ENCODE measurements at regions not wholly inside any gene's neighbourhood (a gene's known extent, or its start where the extent isn't known, plus 50 kb on each side); places are given as distances from the start of the nearest gene placed in this dataset.

DNA sequence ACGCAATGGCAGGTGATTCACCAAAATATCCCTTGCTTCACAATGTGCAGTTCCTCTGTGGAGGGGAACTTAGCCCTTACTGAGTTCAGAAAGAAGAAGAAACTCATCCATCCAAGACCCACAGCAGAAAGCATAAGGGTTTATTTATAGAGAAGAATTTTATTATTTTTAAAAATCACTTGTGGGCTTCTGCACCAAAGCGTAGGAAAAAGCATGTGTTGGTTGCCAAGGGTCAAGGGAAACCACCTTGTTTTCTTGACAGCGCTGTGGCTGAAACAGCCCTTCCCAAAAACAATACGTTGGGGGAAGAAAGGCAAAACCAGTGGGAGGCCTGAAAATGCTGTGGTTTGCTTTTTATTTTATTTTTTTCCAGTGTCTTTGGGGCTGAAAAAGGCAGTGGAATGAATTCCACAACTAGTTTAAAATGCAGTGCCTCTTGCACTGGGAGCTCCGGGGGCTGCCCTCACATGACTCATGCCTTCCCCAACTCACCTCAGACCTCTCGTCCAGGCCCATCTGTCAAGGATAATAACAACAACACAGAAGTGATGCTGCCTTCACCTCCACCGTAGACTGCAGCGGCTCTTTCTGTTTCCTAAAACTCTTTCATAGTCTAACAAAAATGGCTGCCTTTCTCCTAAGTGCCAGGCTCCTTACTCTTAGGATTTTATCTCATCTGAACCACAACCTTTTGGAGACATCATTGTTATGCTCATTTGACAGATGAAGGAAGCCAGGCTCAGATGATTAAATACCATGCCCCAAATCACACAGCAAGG is 224.2 kb upstream of the JUN start:
- DNase-seq: no peak

DNA sequence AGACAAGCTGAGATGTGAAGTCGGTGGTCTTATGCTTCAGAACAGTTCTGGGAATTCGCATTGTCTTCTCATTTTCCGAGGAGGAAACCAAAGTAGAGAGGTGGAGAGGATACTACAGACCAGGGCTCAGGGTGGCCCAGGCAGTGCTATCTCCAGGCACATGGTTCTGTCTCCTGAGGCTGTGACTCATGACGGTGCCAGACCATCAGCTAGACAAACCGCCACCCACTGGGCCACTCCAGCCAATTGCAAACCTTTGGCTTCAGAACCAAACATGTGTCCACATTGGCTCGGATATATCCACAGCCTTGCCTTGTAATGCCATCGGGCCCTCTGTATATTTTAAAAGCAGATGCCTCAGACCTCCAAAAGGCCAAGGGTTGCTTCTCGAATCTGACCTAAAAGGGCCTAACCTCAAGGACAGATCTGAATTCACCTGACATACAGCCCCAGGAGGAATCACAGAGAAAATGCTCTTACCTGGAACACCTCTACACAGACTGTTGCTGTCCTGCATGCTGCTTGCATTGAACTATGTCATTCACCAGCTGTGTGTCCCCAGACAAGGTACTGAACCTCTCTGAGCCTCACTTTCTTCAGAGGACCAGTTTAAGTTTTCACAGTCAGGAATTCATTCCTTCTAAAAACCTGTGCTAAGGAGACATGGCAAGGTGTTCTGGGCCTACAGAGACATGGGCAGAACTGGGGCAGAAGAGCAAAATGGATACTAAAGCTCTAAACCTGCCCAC is 224.9 kb upstream of the JUN start:
- DNase-seq: no peak

DNA sequence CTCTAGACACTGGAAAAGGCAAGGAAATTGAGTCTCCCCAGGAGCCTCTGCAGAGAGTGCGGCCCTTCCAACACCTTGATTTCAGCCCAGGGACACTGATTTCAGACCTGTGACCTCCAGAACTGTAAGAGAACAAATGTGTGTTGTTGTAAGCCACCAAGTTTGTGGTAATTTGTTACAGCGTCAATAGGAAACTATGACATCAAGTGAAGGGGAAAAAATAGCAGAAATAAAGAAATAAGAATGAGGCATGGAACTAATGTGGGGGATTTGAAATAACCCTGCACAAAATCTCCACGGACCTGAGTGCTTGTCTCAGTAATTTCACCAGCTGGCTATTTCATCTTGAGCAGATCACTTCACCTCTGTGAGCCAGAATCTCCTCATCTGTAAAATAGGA is 227.8 kb upstream of the JUN start:
- no peak for DNase-seq

DNA sequence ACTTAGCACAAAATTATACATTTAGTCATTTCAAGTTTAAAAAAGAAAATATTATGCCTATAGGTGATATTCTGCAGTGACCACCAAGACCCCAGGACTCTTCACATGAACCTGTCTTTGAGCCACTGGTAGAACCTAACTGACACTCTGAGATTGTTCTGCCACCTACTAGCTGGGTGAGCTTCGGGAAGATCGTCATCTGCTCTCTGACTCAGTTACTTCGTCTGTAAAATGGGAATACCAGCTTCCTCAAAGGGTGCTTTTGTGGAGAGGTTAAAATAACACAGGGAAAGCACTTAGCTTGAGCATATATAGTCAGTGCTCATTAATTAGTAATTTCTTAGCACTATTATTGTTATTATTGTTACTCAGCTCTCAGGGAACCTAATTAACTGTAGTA is 228.5 kb upstream of the JUN start:
- no peak for DNase-seq

DNA sequence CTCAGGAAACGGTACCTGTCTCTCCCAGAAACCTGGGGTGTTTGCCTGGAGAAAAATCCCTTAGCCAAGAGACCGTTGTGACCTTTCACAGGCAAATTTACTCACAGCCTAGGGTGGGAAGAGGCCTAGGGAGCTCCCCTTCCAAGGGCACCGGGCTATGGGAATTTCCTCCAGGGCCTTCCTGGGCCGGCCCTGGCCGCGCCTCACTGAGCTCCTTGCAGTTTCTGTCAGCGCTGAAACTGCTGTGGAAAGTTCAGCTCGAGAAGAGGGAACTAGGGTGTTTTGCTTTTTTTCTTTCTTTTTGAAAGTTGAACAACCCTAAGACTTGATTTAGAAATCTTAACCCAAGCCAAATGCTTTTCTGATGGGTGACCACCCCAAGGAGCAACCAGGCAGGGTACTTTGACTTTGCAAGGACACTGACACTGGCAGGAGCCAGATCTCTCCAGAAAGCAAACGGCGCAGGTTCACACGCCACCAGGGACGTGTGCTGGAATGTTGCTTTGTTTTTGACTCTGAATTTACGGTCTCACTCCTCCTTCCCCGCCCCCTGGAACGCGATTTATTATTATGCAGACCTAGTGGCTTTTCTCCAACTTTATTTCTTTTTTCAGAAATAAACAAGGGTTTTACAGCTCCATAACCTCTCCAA is 229.6 kb upstream of the JUN start:
- no peak for DNase-seq

DNA sequence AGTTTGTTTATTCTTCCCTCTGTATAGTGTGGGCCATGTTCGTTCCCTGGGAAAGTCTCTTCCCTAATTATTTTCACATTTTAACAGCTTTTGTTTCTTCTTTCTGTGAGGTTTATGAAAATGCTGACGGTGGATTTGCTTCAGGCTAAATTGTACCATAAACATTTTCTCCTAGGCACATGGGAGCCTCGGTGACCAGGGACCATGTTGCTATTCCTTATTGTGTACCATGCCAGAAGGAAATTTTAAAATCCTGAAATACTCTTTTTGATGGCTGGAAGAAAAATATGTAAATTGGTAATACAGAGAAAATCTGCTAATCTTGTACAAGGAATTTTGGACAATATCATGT is 230.1 kb upstream of the JUN start:
- DNase-seq: no peak

DNA sequence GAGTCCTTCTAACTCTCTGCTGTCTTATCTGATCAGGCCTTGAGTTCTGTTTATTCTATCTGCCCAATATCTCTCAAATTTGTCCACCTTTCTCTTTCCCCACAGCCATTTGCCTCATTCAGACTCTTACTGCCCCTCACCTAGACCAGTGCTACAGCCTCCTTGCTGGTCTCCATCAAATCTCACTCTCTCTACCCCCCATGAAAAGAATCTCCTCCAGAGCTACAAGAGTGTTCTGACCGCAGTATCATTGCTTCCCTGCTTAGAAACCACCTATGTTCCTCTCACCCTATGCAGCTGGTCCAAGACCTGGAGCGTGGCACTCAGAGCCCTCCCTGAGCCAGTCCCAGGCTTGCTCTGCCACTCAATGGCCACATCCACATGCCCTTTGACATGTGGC is 231.0 kb upstream of the JUN start:
- no peak for DNase-seq

DNA sequence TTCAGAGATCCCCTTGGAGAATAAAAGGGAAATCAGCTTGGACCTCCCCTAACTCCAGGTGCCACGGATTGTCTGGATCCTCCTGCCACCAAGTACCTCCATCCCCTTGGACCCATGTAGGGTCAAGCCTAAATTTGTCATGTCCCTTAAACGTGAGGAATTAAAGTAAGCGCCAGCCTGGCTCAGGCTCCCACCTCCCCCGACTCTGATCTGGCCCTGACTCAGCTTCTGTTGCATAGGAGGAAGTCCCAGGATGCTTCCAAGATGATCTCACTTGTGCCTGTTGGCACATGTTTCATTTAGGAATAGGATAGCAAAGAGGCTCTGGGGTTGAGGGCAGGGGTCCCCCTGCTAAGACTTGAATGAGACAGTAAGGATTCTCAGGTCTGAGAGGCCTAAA is 231.9 kb upstream of the JUN start:
- peak; percentile 20 for DNase-seq

DNA sequence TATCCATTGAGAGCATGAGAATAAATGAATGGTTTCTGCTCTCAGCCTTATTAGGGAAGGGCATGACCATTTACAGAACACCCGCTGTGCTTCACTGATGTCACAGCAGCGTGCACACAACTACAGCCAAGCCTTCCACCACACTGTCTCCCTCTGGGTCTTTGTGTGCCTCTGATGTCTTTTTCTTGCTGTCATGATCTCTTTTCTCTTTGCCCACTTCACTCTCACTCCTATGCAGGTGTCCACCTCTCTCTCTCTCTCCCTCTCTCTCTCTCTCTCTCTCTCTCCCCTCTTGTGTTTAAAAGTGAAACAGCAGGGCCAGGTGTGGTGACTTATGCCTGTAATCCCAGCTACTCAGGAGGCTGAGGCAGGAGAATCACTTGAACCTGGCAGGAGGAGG is 232.5 kb upstream of the JUN start:
- DNase-seq: no peak

DNA sequence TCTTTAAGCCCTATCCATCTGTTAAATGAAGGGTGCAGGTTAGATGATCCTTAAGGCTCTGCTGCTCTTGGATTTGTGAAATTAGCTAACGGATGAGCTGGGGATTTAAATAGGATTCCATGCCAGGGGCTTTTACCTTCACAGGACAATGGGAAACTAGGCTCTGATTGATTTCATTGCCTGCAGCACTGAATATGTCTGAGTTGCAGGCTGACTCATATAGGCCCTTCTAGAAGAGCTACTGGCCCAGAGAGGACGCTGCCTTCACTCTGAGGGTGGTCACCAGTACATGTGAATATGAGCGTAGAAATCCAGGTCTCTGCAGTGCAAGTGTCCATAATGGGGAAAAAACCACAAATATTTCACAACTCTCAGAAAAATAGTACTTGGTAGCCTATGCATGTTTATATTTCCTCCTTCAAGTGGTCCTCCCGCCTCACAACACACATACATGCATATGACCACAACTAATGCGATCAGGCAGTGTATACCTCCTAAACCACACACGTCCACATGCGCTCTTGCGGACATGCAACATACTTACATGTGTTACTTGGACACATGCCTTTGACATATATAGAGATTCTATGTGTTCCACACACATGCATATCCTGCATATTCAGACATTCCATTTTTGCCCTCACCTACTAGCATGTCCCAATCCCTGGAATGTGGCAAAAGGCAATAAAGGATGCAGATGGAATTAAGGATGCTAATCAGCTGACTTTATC is 233.8 kb upstream of the JUN start:
- no peak for DNase-seq

DNA sequence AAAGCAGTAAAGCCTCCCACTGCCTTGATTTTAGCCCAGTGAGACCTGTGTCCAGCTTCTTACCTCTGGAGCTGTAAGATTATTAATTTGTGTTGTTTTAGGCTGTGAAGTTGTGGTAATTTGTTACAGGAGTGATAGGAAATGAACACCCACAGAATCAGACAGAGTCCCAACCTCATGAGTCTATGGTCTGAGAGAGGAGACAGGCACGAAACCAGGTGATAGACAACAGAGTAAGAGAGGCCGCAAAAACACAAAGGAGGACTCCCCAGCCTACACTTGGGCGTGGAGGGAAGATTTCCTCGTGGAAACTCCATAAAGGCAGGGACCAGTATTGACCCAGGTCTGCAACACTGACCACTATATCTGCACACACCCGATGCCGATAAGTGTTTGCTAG is 234.6 kb upstream of the JUN start:
- DNase-seq: no peak

DNA sequence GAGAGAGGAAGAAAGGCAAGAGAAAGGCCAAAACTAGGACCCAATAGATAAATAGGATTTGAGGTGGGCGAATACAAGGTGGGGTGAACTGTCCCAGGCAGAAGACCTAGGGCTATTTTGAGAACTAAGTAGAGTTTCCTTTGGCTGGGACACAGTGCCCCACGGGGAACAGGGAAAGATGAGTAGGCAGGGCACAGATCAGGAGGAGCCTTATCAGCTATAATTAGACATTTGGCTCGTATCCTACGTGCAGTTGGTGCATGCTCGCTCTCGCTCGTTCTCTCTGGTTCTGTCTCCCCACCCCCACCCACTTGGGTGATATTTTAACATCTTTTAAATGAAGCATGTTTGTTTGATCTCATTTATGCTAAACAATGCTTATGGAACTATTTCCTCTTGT is 235.0 kb upstream of the JUN start:
- DNase-seq: no peak

DNA sequence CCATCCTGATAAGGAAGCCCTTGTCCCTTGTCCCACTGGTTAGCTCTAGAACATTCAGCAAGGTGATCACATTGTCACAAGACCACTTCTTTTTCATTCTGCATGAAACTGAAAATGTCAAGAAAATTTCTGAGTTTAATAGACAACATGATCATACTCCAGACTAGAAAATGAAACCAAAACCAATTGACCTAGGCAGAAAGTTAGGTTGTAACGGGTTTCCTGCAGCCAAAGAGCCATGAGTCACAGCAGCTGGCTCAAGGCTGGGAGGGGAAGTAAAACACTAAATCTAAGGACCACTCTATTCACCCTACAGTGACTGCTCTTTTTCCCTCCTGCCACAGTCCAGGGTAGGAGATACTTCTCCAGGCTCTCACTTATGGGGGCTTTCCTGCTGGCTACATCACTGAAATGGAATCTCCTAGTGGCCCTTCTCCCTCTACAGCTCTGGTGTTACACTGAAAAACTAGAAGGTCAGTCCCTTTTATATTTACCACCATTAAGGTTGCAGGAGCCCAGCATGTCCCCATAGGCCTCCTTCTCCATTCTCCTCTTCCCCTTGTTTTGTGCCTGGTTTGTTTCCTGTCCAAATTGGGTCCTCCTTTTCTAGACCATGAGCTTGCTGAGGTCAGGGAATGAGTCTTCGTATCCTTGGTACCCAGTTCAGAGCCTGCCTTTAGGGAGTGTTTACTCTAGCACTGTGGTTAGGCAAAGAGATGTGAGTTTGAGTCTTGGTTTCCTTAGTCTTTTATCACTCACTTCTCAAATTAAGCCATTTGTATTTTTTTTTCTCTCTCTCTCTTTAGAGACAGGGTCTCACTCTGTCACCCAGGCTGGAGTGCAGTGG is 236.5 kb upstream of the JUN start:
- no peak for DNase-seq

DNA sequence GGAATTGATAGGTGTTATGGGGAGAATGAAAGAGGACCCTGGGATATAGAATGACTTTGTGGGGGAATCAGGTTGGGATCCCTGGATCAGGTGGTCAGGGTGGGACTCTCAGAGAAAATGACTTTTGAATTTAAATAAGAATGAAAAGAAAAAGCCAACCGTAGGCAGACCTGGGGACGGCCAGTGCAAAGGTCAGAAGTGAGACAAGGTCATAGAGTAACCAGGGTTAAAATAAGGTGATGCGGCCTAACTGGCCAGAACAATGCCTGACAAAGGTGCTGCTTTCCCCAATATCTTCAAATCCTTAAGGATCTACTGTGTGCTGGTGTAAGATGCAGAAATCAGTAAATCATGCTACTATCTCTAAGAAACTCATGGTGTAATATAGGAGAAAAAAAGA is 238.4 kb upstream of the JUN start:
- DNase-seq: no peak

DNA sequence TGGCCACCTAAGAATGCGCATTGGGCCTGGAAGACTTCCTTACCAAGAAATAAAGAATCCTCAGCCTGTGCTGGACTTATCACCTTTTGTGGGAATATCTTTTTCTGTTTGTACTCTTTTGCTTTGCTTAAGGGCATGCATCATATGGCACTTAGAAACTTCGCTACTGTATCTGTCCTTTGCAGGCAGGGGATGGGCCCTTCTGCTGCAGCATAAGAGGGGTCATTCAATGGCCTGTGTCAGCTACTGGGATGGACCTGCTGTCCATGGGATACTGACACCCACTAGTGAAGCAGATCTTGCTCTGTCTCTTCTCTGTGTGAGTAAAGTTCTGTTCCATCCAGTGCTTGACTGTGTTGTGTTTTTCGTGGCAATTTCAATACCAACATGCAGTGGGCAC is 239.0 kb upstream of the JUN start:
- DNase-seq: no peak

DNA sequence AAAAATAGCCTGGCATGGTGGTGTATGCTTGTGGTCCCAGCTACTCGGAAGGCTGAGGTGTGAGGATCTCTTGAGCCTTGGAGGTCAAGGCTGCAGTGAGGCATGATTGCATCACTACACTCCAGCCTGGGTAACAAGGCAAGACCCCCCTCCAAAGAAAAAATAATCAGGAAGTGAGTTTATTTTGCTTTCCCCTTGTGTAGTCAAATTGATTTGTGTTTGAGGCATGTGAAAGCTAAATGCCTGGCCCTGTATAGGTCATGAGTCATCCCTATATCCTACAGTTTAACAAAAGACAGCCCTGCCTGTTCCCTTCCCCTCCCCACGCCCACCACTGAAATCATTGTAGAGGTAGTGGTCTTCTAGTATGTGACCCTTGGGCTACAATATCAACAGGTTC is 241.4 kb upstream of the JUN start:
- no peak for DNase-seq

DNA sequence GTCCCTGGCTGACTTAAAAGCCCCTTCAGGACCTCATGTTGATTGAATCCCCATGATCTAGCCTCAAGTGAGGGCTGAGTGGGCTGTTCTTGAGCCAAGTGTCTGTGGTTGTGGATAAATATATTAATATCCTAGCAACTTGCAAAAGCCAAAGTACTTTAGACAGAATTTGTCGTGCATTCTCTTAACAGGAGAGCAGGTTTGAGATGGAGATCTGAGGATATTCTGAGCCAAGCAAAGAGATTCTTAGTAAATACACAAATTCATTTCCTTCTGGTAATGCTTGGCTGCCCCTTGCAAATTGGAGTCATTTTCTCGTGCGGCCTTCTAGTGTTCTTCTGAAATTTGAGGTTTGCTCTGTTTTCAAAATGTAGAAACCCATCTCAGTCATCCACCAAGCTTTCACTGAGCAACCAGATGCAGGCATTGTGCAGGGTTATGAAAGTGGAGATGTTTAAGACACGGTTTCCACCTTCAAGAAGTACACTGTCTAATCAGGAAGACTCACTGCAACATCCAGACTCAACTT is 242.1 kb upstream of the JUN start:
- no peak for DNase-seq

DNA sequence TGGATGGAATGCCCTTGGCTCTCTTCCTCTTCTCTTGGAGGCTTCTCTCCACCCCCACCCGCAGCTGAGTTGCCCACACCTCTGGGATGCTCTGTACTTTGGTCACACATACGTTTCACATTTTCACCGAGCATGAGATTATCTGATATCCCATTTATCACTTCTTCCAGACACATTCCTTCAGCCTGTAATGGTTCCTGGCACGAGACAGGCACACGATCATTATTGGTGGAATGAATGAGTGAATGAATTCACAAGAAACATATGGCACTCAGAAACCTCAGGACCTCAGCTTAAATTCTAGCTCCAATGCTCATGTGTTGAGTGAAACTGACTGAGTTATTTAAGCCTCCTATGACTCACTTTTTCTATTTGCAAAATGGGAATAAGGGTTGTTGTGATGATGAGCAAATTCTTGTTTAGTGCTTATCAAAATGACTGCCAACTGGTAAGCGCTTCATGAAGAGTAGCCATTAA is 242.7 kb upstream of the JUN start:
- DNase-seq: peak; percentile 11

DNA sequence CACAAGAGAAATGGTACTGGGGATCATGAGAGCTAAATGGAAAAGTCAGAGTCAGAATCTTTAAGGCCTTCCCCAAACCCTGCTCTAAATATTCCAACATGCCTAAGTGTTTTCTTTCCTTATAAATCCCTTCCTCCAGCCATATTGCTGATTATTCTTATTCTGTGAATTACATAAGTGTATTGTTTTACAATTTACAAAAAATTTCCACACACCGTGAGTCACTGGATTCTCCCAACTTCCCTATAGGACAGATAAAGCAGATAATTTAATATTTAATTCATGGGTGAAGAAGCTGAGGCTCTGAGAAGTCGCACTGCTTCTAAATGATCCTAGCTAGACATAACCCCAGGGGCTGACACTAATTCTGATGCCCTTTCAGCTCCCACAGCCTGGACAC is 243.3 kb upstream of the JUN start:
- no peak for DNase-seq

DNA sequence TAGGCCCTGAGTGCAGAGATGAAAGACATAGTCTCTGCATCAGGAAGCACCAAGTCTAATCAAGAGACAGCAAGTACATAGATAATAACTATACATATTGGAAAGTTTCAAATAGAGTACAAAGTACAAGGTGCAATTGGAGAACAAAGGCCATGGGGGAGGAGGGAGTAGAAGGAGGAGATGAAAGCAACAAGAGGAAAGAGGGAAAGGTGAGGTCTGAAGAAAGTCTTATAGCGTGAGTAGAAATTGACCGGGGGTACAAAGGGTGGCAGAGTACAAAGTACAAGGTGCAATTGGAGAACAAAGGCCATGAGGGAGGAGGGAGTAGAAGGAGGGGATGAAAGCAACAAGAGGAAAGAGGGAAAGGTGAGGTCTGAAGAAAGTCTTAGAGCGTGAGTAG is 244.2 kb upstream of the JUN start:
- DNase-seq: no peak

DNA sequence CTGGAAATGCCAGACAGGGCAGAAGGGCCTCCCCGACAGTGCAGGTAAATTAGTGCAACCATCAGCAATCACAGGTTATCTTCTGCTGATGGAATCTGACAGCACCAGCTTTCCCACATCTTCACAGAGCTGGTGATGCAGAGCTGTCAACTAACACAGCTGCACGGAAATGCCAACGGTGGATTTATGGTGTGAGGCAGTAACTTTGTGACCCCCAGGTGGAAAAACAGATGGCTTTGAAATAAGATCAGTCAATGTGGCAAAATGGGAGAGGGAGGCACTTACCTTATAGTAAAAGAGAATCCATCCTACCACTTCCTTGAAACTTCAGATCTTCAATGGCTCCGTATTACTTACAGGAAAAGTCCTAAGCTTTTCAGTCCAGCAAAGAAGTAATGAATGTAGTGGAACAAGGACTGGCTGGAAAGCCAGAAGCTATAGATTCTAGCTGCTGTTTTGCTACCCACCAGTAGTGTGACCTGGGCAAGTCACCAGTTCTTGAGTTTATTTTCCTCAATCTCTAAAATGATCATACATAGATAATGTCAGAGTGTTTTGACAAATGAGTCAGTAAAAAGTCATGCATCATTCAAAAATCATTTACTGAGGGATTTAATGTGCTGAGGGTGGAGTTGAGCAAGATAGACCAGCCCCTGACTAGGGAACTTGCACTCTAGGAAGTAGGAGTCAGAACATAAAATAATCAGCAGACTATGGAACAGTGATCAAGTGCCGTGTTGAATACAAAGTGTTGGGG is 245.7 kb upstream of the JUN start:
- DNase-seq: no peak

DNA sequence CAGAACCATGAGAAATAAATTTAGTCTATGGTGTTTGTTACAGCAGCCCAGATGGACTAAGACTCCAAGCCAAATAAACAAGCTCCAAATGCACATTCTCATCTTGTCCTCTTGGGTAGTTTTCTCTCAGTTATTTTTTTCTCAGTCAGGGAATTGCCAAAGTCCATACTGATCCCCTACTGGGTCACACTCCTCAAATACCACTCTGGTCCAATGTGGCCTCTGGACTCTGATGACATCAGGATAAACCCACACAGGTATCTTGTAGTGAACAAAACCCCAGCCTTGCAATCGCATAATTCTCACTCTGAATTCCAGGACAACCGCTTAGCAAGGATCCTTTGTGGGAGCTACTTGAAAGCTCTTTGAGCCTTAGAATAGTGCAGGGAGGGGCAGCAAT is 248.4 kb upstream of the JUN start:
- DNase-seq: no peak

All from NCI-H446 treated with DMSO at 0.1 percent for 48 hours (cell line).